Lower leg skin (tissue), 4 donors: ENCODE measurements at regions not wholly inside any gene's neighbourhood (a gene's known extent, or its start where the extent isn't known, plus 50 kb on each side); places are given as distances from the start of the nearest gene placed in this dataset.

Source experiments
- DNase-seq, 2 donors: peaks; one replicate each; pipeline ENCODE4 v3.0.0-alpha.2; 2019; ENCODE audit warnings: low spot score in 2 of 2
- H3K4me3 ChIP-seq: fragments of 200-600 bp; sonication (generic); 2 replicates; pipeline ENCODE4 v1.5.1; 2017; ENCODE audit warnings: mild to moderate bottlenecking, low read depth; ENCODE audit not compliant: poor library complexity, severe bottlenecking
- CTCF ChIP-seq, 3 donors: fragments of 450-650 bp; IDR thresholded peaks; one replicate each; pipeline ENCODE4 v1.5.1; 2016; ENCODE audit warnings: antibody characterized with exemption in 3 of 3, mild to moderate bottlenecking in 3 of 3, moderate library complexity in 2 of 3
- POLR2A ChIP-seq, 2 donors: fragments of 450-650 bp; IDR thresholded peaks; one replicate each; pipeline ENCODE4 v1.6.1; 2016 to 2017; ENCODE audit warnings: antibody characterized with exemption in 2 of 2, mild to moderate bottlenecking in 1 of 2, moderate library complexity in 1 of 2
- WGBS, 2 donors: methylation state at CpG; one replicate each; pipeline ENCODE4 v1.1.5; 2018; 5-methylcytosine and 5-hydroxymethylcytosine counted together
- intact Hi-C: fragments of 100-400 bp; cut with DNase I; formaldehyde crosslinking; loops from one replicate; pipeline ENCODE4 v1.15.0; 2023; ENCODE audit warnings: low total_unique reads

- no peak overlapping the region for H3K4me3 ChIP-seq
- TF ChIP-seq CTCF (IDR thresholded peaks at IDR 0.05) (no peak), POLR2A (IDR thresholded peaks at IDR 0.05) (no peak)
- intact Hi-C loops: no loop called here
- 68 to 73% methylated on average over 2 of the region's 2 CpGs for WGBS, 2 donors
- no peak for DNase-seq
These were observed 891.8 kb upstream of the SLITRK1 start for GRCh38 chr13:84774111-84774510.

- intact Hi-C loops: no loop called here
- TF ChIP-seq CTCF (IDR thresholded peaks at IDR 0.05): no peak
- no peak for TF ChIP-seq POLR2A (IDR thresholded peaks at IDR 0.05)
- DNase-seq: no peak
- 88 to 92% methylated on average over 1 of the region's 1 CpG for WGBS, 2 donors
- no peak overlapping the region for H3K4me3 ChIP-seq
These were observed 878.7 kb upstream of the SLITRK1 start for GRCh38 chr13:84760956-84761355.

GRCh38 chr13:84749126-84749525 lies 866.9 kb upstream of the SLITRK1 start:
- H3K4me3 ChIP-seq: no peak overlapping the region
- intact Hi-C loops: no loop called here
- no peak for TF ChIP-seq CTCF (IDR thresholded peaks at IDR 0.05)
- TF ChIP-seq POLR2A (IDR thresholded peaks at IDR 0.05): no peak
- DNase-seq: no peak
- 49 to 51% methylated on average over 1 of the region's 1 CpG for WGBS, 2 donors

- TF ChIP-seq CTCF (IDR thresholded peaks at IDR 0.05) (no peak), POLR2A (IDR thresholded peaks at IDR 0.05) (no peak)
- DNase-seq: no peak
- intact Hi-C loops: no loop called here
- no peak overlapping the region for H3K4me3 ChIP-seq
- 90 to 91% methylated on average over 5 of the region's 5 CpGs for WGBS, 2 donors
These were observed 862.8 kb upstream of the SLITRK1 start for GRCh38 chr13:84745051-84745551.

- WGBS, 2 donors: 44 to 79% methylated on average over 1 of the region's 1 CpG
- no peak overlapping the region for H3K4me3 ChIP-seq
- DNase-seq: no peak
- intact Hi-C loops: no loop called here
- no peak for TF ChIP-seq CTCF (IDR thresholded peaks at IDR 0.05)
- no peak for TF ChIP-seq POLR2A (IDR thresholded peaks at IDR 0.05)
These were observed 861.9 kb upstream of the SLITRK1 start for GRCh38 chr13:84744203-84744602.

GRCh38 chr13:84741253-84741652 lies 859.0 kb upstream of the SLITRK1 start:
- TF ChIP-seq CTCF (IDR thresholded peaks at IDR 0.05) (no peak), POLR2A (IDR thresholded peaks at IDR 0.05) (no peak)

More at GRCh38 chr13:84741253-84741652, 859.0 kb upstream of the SLITRK1 start:
- no peak for DNase-seq
- intact Hi-C loops: no loop called here
- no peak overlapping the region for H3K4me3 ChIP-seq
